ENCODE measurements at regions not wholly inside any gene's neighbourhood (a gene's known extent, or its start where the extent isn't known, plus 50 kb on each side); places are given as distances from the start of the nearest gene placed in this dataset.

DNA sequence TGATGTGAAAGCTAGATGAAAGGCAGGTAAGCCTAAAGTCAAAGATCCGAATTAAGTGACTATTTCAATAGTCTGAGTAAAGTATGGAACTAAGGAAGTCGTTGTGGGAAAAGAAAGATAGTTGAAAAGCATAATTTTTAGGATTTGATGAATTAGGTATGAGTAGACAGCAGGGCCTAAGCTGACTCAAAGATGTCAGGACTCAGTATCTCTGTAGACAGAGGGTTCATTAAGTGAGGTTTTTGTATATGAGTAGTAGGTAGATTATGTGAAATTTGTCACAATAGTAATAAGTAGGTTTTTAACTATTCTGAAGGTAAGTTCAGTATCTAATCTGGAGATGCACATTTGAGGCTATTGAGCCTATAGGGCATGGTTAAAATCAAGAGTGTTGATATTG is 196.4 kb downstream of the RASSF9 start:
- Histone ChIP-seq H2BK12ac (ENCODE audit: low read length) (no peak overlapping the region), H3K4me1 (ENCODE audit: control insufficient read depth in 1 of 2, insufficient read depth in 2 of 2, low read length in 2 of 2) (no peaks in the 10 kb centered on the region), H3K18ac (ENCODE audit: low read length) (no peak overlapping the region), H3K79me2 (ENCODE audit: control insufficient read depth, insufficient read depth, low read length, poor library complexity) (no peaks in the 10 kb centered on the region), H3K4ac (ENCODE audit: low read depth, low read length) (no peak overlapping the region), H3K9me3 (ENCODE audit: insufficient read depth, low read depth, low read length) (no peaks in the 10 kb centered on the region), H3K23ac (ENCODE audit: low read length) (no peak overlapping the region), H2BK5ac (ENCODE audit: low read depth, low read length, poor library complexity) (no peak overlapping the region), H3K4me2 (ENCODE audit: low read length) (no peak overlapping the region), H3K9ac (ENCODE audit: low read length) (no peak overlapping the region), H2AFZ (ENCODE audit: insufficient read depth, low read length, poor library complexity) (no peak overlapping the region), H3K27me3 (ENCODE audit: insufficient read depth, low read length) (no peaks in the 10 kb centered on the region), H3K79me1 (ENCODE audit: low read length) (no peaks in the 10 kb centered on the region), H4K8ac (ENCODE audit: low read depth, low read length) (no peak overlapping the region), H3K4me3 (ENCODE audit: low read depth, low read length) (no peak overlapping the region), H2BK120ac (ENCODE audit: insufficient read depth, low read length, poor library complexity) (no peak overlapping the region), H4K91ac (ENCODE audit: low read depth, low read length) (no peak overlapping the region), H4K12ac (ENCODE audit: low read depth, low read length) (no peak overlapping the region), H3K36me3 (ENCODE audit: control insufficient read depth in 1 of 2, insufficient read depth in 2 of 2, low read length in 2 of 2) (no peaks in the 10 kb centered on the region), H3K27ac (ENCODE audit: low read depth, low read length) (no peak overlapping the region), H3K14ac (ENCODE audit: low read length) (no peak overlapping the region), H2AK5ac (ENCODE audit: low read length) (no peak overlapping the region)
- WGBS (ENCODE audit: extremely low coverage, insufficient coverage, insufficient read length): 100% methylated on average over 1 of the region's 2 CpGs
- no peak for DNase-seq

DNA sequence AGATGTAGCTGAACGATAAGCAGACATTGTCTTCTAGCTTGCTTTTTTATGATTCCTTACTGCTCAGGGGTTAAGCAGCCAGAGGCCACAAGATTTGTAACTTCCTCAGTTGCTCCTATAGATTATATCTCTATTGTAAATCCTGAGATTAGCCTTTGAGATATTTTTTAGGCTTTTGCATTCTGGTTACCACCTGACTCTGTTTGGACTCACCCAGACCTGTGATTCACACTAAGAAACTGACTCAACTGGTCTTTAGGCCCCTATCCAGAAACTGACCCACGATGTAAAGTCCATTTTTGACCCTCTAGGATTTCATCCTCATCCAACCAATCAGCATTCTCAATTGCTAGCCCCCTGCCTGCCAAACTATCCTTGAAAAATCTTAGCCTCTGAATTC is 194.4 kb downstream of the RASSF9 start:
- Histone ChIP-seq H4K8ac (ENCODE audit: low read depth, low read length) (no peak overlapping the region), H3K79me2 (ENCODE audit: control insufficient read depth, insufficient read depth, low read length, poor library complexity) (no peaks in the 10 kb centered on the region), H3K4me2 (ENCODE audit: low read length) (no peak overlapping the region), H4K12ac (ENCODE audit: low read depth, low read length) (no peak overlapping the region), H3K4ac (ENCODE audit: low read depth, low read length) (no peak overlapping the region), H3K27me3 (ENCODE audit: insufficient read depth, low read length) (no peaks in the 10 kb centered on the region), H2AK5ac (ENCODE audit: low read length) (no peak overlapping the region), H2BK12ac (ENCODE audit: low read length) (no peak overlapping the region), H3K9ac (ENCODE audit: low read length) (no peak overlapping the region), H3K36me3 (ENCODE audit: control insufficient read depth in 1 of 2, insufficient read depth in 2 of 2, low read length in 2 of 2) (no peaks in the 10 kb centered on the region), H3K27ac (ENCODE audit: low read depth, low read length) (no peak overlapping the region), H4K91ac (ENCODE audit: low read depth, low read length) (no peak overlapping the region), H2AFZ (ENCODE audit: insufficient read depth, low read length, poor library complexity) (no peak overlapping the region), H2BK5ac (ENCODE audit: low read depth, low read length, poor library complexity) (no peak overlapping the region), H3K4me1 (ENCODE audit: control insufficient read depth in 1 of 2, insufficient read depth in 2 of 2, low read length in 2 of 2) (no peaks in the 10 kb centered on the region), H3K18ac (ENCODE audit: low read length) (no peak overlapping the region), H3K14ac (ENCODE audit: low read length) (no peak overlapping the region), H3K79me1 (ENCODE audit: low read length) (no peaks in the 10 kb centered on the region), H2BK120ac (ENCODE audit: insufficient read depth, low read length, poor library complexity) (no peak overlapping the region), H3K4me3 (ENCODE audit: low read depth, low read length) (no peak overlapping the region), H3K9me3 (ENCODE audit: insufficient read depth, low read depth, low read length) (no peaks in the 10 kb centered on the region), H3K23ac (ENCODE audit: low read length) (no peak overlapping the region)
- peak in 1 of 2 donors; percentile 61 for DNase-seq
- no CpG with 5 or more reads among the region's 2 CpGs for WGBS (ENCODE audit: extremely low coverage, insufficient coverage, insufficient read length)

DNA sequence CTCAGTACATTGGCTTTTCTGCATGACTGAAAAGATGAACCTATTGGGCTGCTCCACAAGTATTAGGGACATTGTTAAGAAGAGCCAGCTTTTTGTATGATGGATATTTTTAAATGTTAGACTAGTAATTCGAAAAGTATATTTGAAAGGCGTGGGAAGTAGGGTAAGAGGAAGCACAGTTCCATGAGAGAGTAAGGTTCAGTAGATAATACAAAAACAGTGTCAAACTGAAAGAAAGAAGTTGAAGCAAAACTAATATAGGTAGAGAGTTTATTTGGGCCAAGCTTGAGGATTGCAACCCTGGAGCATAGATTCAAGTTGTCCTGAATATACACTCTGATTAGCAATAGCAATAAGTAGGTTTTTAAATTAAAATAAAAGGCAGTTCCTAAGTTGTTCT is 193.9 kb downstream of the RASSF9 start:
- Histone ChIP-seq H3K9me3 (ENCODE audit: insufficient read depth, low read depth, low read length) (no peaks in the 10 kb centered on the region), H3K14ac (ENCODE audit: low read length) (no peak overlapping the region), H3K79me1 (ENCODE audit: low read length) (no peaks in the 10 kb centered on the region), H4K12ac (ENCODE audit: low read depth, low read length) (no peak overlapping the region), H2BK12ac (ENCODE audit: low read length) (no peak overlapping the region), H3K79me2 (ENCODE audit: control insufficient read depth, insufficient read depth, low read length, poor library complexity) (no peaks in the 10 kb centered on the region), H3K4me3 (ENCODE audit: low read depth, low read length) (no peak overlapping the region), H2AFZ (ENCODE audit: insufficient read depth, low read length, poor library complexity) (no peak overlapping the region), H2AK5ac (ENCODE audit: low read length) (no peak overlapping the region), H2BK5ac (ENCODE audit: low read depth, low read length, poor library complexity) (no peak overlapping the region), H3K27me3 (ENCODE audit: insufficient read depth, low read length) (no peaks in the 10 kb centered on the region), H3K9ac (ENCODE audit: low read length) (no peak overlapping the region), H4K91ac (ENCODE audit: low read depth, low read length) (no peak overlapping the region), H3K4me1 (ENCODE audit: control insufficient read depth in 1 of 2, insufficient read depth in 2 of 2, low read length in 2 of 2) (no peaks in the 10 kb centered on the region), H2BK120ac (ENCODE audit: insufficient read depth, low read length, poor library complexity) (no peak overlapping the region), H3K18ac (ENCODE audit: low read length) (no peak overlapping the region), H3K4me2 (ENCODE audit: low read length) (no peak overlapping the region), H3K23ac (ENCODE audit: low read length) (no peak overlapping the region), H3K36me3 (ENCODE audit: control insufficient read depth in 1 of 2, insufficient read depth in 2 of 2, low read length in 2 of 2) (no peaks in the 10 kb centered on the region), H3K4ac (ENCODE audit: low read depth, low read length) (no peak overlapping the region), H4K8ac (ENCODE audit: low read depth, low read length) (no peak overlapping the region), H3K27ac (ENCODE audit: low read depth, low read length) (no peak overlapping the region)
- 100% methylated on average over 2 of the region's 2 CpGs for WGBS (ENCODE audit: extremely low coverage, insufficient coverage, insufficient read length)
- DNase-seq: no peak

DNA sequence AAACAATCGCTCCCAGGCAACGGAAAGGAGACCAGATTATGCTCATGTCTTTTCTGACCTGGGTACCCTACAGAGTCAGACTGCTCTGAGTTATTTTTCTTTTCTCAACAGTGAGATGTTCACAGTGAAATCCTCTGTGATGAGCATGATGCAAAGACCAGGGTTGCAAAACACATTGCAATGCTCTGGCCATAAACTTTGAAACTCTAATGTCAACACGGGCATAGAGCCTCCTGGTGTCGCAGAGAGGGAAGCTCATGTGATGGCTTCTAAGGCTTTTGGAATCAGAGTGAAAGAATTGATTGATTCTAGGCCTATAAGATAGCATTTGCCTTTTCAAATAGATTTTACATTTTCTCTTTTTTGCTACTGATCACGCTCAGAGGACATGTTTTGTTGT is 193.4 kb downstream of the RASSF9 start:
- H3K4me2 ChIP-seq (ENCODE audit: low read length): no peak overlapping the region
- H3K4me1 ChIP-seq (ENCODE audit: control insufficient read depth in 1 of 2, insufficient read depth in 2 of 2, low read length in 2 of 2): no peaks in the 10 kb centered on the region
- no peak overlapping the region for H3K23ac ChIP-seq (ENCODE audit: low read length)
- H3K4ac ChIP-seq (ENCODE audit: low read depth, low read length): no peak overlapping the region
- no peak overlapping the region for H3K9ac ChIP-seq (ENCODE audit: low read length)
- no peak overlapping the region for H4K8ac ChIP-seq (ENCODE audit: low read depth, low read length)
- no peak overlapping the region for H2AK5ac ChIP-seq (ENCODE audit: low read length)
- no peaks in the 10 kb centered on the region for H3K79me2 ChIP-seq (ENCODE audit: control insufficient read depth, insufficient read depth, low read length, poor library complexity)
- no peaks in the 10 kb centered on the region for H3K36me3 ChIP-seq (ENCODE audit: control insufficient read depth in 1 of 2, insufficient read depth in 2 of 2, low read length in 2 of 2)
- no CpG with 5 or more reads among the region's 5 CpGs for WGBS (ENCODE audit: extremely low coverage, insufficient coverage, insufficient read length)
- no peak overlapping the region for H2BK120ac ChIP-seq (ENCODE audit: insufficient read depth, low read length, poor library complexity)
- no peaks in the 10 kb centered on the region for H3K9me3 ChIP-seq (ENCODE audit: insufficient read depth, low read depth, low read length)
- H3K27ac ChIP-seq (ENCODE audit: low read depth, low read length): no peak overlapping the region
- H3K18ac ChIP-seq (ENCODE audit: low read length): no peak overlapping the region
- peak; percentile 8 to 61 for DNase-seq
- no peaks in the 10 kb centered on the region for H3K27me3 ChIP-seq (ENCODE audit: insufficient read depth, low read length)
- no peak overlapping the region for H4K12ac ChIP-seq (ENCODE audit: low read depth, low read length)
- H2BK12ac ChIP-seq (ENCODE audit: low read length): no peak overlapping the region
- no peaks in the 10 kb centered on the region for H3K79me1 ChIP-seq (ENCODE audit: low read length)
- H4K91ac ChIP-seq (ENCODE audit: low read depth, low read length): no peak overlapping the region
- H2AFZ ChIP-seq (ENCODE audit: insufficient read depth, low read length, poor library complexity): no peak overlapping the region
- H3K4me3 ChIP-seq (ENCODE audit: low read depth, low read length): no peak overlapping the region
- H3K14ac ChIP-seq (ENCODE audit: low read length): no peak overlapping the region
- no peak overlapping the region for H2BK5ac ChIP-seq (ENCODE audit: low read depth, low read length, poor library complexity)
